GM12873 (cell line): ENCODE measurements at regions not wholly inside any gene's neighbourhood (a gene's known extent, or its start where the extent isn't known, plus 50 kb on each side); places are given as distances from the start of the nearest gene placed in this dataset.

Source experiments
- TF ChIP-seq, protein P1 (sequence below): IDR thresholded peaks from 2 replicates; pipeline ENCODE4 v1.5.1; 2012; ENCODE audit warnings: low read depth, mild to moderate bottlenecking, moderate library complexity, low read length, control low read depth; ENCODE audit not compliant: insufficient read depth; ENCODE audit errors: missing control alignments

- TF ChIP-seq, protein P1, sequence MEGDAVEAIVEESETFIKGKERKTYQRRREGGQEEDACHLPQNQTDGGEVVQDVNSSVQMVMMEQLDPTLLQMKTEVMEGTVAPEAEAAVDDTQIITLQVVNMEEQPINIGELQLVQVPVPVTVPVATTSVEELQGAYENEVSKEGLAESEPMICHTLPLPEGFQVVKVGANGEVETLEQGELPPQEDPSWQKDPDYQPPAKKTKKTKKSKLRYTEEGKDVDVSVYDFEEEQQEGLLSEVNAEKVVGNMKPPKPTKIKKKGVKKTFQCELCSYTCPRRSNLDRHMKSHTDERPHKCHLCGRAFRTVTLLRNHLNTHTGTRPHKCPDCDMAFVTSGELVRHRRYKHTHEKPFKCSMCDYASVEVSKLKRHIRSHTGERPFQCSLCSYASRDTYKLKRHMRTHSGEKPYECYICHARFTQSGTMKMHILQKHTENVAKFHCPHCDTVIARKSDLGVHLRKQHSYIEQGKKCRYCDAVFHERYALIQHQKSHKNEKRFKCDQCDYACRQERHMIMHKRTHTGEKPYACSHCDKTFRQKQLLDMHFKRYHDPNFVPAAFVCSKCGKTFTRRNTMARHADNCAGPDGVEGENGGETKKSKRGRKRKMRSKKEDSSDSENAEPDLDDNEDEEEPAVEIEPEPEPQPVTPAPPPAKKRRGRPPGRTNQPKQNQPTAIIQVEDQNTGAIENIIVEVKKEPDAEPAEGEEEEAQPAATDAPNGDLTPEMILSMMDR = no peak
These were observed 270.0 kb upstream of the GYPC start for GRCh38 chr2:126385983-126386382.

DNA sequence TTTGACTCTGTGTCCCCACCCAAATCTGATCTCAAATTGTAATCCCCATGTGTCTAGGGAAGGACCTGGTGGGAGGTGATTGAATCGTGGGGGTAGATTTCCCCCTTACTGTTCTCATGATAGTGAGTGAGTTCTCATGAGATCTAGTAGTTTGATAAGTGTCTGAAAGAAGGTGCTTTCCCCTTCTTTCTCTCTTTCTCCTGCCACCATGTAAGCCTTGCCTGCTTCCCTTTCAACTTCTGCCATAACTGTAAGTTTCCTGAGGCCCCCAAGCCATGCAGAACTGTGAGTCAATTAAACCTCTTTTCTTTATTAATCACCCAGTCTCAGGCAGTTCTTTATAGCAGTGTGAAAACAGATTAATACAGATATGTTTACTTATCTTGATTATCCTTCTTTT is 266.5 kb upstream of the GYPC start:
- TF ChIP-seq, protein P1 = no peak

- TF ChIP-seq, protein P1 = no peak
These were observed 263.1 kb upstream of the GYPC start for GRCh38 chr2:126392889-126393288.

DNA sequence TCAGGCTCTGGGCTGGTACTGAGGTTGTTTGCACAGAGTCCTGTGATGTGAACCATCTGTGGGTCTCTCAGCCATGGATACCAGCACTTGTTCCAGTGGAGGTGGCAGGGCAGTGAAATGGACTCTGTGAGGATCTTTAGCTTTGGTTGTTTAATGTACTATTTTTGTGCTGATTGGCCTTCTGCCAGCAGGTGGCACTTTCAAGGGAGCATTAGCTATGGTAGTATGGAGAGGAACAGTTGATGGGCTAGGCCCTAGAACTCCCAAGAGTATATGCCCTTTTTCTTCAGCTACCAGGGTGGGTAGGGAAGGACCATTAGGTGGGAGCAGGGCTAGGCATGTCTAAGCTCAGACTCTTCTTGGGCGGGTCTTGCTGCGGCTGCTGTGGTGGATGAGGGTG is 257.0 kb upstream of the GYPC start:
- TF ChIP-seq, protein P1 = peak; percentile 24

- TF ChIP-seq, protein P1 = no peak
These were observed 252.8 kb upstream of the GYPC start for GRCh38 chr2:126403039-126403628.

- TF ChIP-seq, protein P1 = no peak
These were observed 249.7 kb upstream of the GYPC start for GRCh38 chr2:126406267-126406666.

- TF ChIP-seq, protein P1 = no peak
These were observed 247.3 kb upstream of the GYPC start for GRCh38 chr2:126408671-126409070.
